BJ (cell line): ENCODE measurements at regions not wholly inside any gene's neighbourhood (a gene's known extent, or its start where the extent isn't known, plus 50 kb on each side); places are given as distances from the start of the nearest gene placed in this dataset.
"Not testable (repeated sequence)": the region's sequence is repeated elsewhere in the genome, so short reads cannot be mapped to it uniquely, and the experiment has no call there.

Experiments
- CTCF ChIA-PET: fragments of 350-600 bp; formaldehyde crosslinking; extraction: SDS; loops from one replicate; lab custom pipeline; 2021; ENCODE audit warnings: antibody characterized with exemption, inconsistent platforms; lab: Yijun Ruan, JAX
- POLR2A ChIA-PET: fragments of 300-600 bp; sonication (Branson Sonifier 250); formaldehyde crosslinking; extraction: SDS; loops from one replicate; lab custom pipeline; 2021; ENCODE audit warnings: antibody characterized with exemption; lab: Charles Lee
- DNase-seq: peaks from one replicate; pipeline ENCODE4 v3.0.0-alpha.2; 2011; ENCODE audit warnings: low read depth
- H3K27me3 ChIP-seq: 2 replicates; pipeline ENCODE4 v1.6.0; 2011; ENCODE audit warnings: low read length; ENCODE audit not compliant: control insufficient read depth, insufficient read depth
- H3K36me3 ChIP-seq: 2 replicates; pipeline ENCODE4 v1.5.1; 2011; ENCODE audit warnings: low read length; ENCODE audit not compliant: control insufficient read depth, insufficient read depth
- H3K4me3 ChIP-seq: 2 replicates; pipeline ENCODE4 v1.5.1; 2011; ENCODE audit warnings: low read depth, mild to moderate bottlenecking, control low read depth, low read length
- CTCF ChIP-seq: IDR thresholded peaks from 2 replicates; pipeline ENCODE4 v1.5.1; 2011; ENCODE audit warnings: low read depth, mild to moderate bottlenecking, control low read depth, inconsistent platforms, low read length, moderate library complexity; ENCODE audit not compliant: insufficient read depth

GRCh38 chr7:10476642-10477041 is 497.0 kb upstream of the PHF14 start:
- H3K27me3 ChIP-seq, result no peaks in the 10 kb centered on the region
- TF ChIP-seq CTCF, result no peak
- no peak overlapping the region for H3K4me3 ChIP-seq
- no peaks in the 10 kb centered on the region for H3K36me3 ChIP-seq
- no peak for DNase-seq
- ChIA-PET CTCF (no interaction called here), POLR2A (no interaction called here)

- no peak for DNase-seq
- no peaks in the 10 kb centered on the region for H3K27me3 ChIP-seq
- TF ChIP-seq CTCF, result no peak
- H3K4me3 ChIP-seq, result no peak overlapping the region
- ChIA-PET CTCF (no interaction called here), POLR2A (no interaction called here)
- H3K36me3 ChIP-seq, result no peaks in the 10 kb centered on the region
Measured at GRCh38 chr7:10483671-10484070, 490.0 kb upstream of the PHF14 start.

GRCh38 chr7:10484767-10485166 is 488.9 kb upstream of the PHF14 start:
- Histone ChIP-seq H3K4me3 (no peak overlapping the region), H3K27me3 (no peaks in the 10 kb centered on the region), H3K36me3 (no peaks in the 10 kb centered on the region)
- ChIA-PET CTCF (no interaction called here), POLR2A (no interaction called here)
- DNase-seq, result no peak
- no peak for TF ChIP-seq CTCF

DNA sequence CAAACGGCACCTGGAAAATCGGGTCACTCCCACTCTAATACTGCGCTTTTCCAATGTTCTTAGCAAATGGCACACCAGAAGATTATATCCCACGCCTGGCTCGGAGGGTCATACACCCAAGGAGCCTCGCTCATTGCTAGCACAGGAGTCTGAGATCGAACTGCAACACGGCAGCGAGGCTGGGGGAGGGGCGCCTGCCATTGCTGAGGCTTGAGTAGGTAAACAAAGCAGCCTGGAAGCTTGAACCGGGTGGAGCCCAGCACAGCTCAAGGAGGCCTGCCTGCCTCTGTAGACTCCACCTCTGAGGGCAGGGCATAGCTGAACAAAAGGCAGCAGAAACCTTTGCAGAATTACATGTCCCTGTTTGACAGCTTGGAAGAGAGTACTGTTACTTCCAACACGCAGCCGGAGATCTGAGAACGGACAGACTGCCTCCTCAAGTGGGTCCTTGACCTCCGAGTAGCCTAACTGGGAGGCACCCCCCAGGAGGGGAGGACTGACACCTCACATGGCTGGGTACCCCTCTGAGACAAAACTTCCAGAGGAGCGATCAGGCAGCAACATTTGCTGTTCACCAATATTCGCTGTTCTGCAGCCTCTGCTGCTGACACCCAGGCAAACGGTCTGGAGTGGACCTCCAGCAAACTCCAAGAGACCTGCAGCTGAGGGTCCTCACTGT is 472.3 kb upstream of the PHF14 start:
- POLR2A ChIA-PET, CTCF ChIA-PET, H3K4me3 ChIP-seq, H3K27me3 ChIP-seq, H3K36me3 ChIP-seq, DNase-seq: not testable (repeated sequence)

DNA sequence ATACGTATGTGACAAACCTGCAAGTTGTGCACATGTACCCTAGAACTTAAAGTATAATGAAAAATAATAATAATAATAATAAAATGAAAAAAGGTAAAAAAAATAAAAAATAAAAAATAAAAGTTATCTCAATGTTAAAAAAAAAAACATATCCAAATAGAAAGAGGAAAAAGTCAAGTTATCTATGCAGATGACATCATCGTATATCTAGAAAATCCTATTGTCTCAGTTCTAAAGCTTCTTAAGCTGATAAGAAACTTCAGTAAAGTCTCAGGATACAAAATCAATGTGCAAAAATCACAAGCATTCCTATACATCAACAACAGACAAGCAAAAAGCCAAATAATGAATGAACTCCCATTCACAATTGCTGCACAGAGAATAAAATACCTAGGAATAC is 466.6 kb upstream of the PHF14 start:
- Histone ChIP-seq H3K36me3 (no peaks in the 10 kb centered on the region), H3K27me3 (no peaks in the 10 kb centered on the region), H3K4me3 (no peak overlapping the region)
- TF ChIP-seq CTCF, result no peak
- POLR2A ChIA-PET, result no interaction called here
- CTCF ChIA-PET, result no interaction called here
- no peak for DNase-seq

- Histone ChIP-seq H3K4me3 (no peak overlapping the region), H3K36me3 (no peaks in the 10 kb centered on the region), H3K27me3 (no peaks in the 10 kb centered on the region)
- no peak for DNase-seq
- ChIA-PET CTCF (no interaction called here), POLR2A (no interaction called here)
- no peak for TF ChIP-seq CTCF
Measured at GRCh38 chr7:10521306-10521705, 452.4 kb upstream of the PHF14 start.

- CTCF ChIA-PET, DNase-seq, POLR2A ChIA-PET: not testable (repeated sequence)
Measured at GRCh38 chr7:10533429-10533828, 440.2 kb upstream of the PHF14 start.

More at GRCh38 chr7:10533429-10533828, 440.2 kb upstream of the PHF14 start:
- H3K4me3 ChIP-seq, H3K36me3 ChIP-seq, H3K27me3 ChIP-seq: not testable (repeated sequence)
